ENCODE measurements at regions not wholly inside any gene's neighbourhood (a gene's known extent, or its start where the extent isn't known, plus 50 kb on each side); places are given as distances from the start of the nearest gene placed in this dataset.

DNA sequence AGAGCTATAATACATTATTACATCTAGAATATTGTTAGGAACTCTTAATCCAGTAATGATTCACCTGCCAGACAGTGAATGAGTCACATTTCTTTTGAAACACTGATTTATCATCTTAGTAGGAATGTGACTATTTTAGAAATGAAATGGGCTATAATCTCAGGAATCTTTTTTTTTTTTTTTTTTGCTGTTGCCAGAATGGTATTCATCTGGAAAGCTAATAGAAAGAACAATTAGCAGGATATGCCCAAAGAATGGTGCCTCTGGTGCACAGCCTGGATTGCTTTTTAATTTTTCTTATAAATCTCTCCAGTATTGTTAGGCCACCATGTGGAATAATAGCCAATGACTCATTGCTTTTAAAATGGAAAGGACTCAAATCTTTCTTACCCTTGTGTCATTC, 181.1 kb upstream of the SMIM31 start:
- Histone ChIP-seq H3K18ac (ENCODE audit: insufficient read length, low read depth, low read length) (no peak overlapping the region), H2BK5ac (ENCODE audit: insufficient read length, low read length) (no peak overlapping the region), H3K27me3 (ENCODE audit: insufficient read depth, low read length) (no peaks in the 10 kb centered on the region), H3K56ac (ENCODE audit: insufficient read length, low read depth, low read length) (no peak overlapping the region), H2BK12ac (ENCODE audit: insufficient read length, low read depth, low read length) (no peak overlapping the region), H4K91ac (ENCODE audit: insufficient read length, low read depth, low read length) (no peak overlapping the region), H2AK5ac (ENCODE audit: insufficient read length, low read length) (no peak overlapping the region), H3K4me2 (ENCODE audit: insufficient read depth, insufficient read length, low read length) (no peak overlapping the region), H3K4ac (ENCODE audit: low read depth, low read length) (no peak overlapping the region), H2BK120ac (ENCODE audit: low read depth, low read length, poor library complexity, severe bottlenecking) (no peak overlapping the region), H3K23ac (ENCODE audit: insufficient read length, low read depth, low read length) (no peak overlapping the region), H3T11ph (ENCODE audit: low read length) (no peak overlapping the region), H2BK20ac (ENCODE audit: low read depth, low read length, poor library complexity, severe bottlenecking) (no peak overlapping the region), H3K9me3 (ENCODE audit: control insufficient read depth, low read depth, low read length) (no peaks in the 10 kb centered on the region), H3K14ac (ENCODE audit: insufficient read depth, low read length) (no peak overlapping the region), H3K27ac (ENCODE audit: insufficient read length, low read depth, low read length) (no peak overlapping the region), H3K4me1 (ENCODE audit: insufficient read depth, low read length) (no peaks in the 10 kb centered on the region), H4K5ac (ENCODE audit: insufficient read length, low read depth, low read length) (no peak overlapping the region), H2BK15ac (ENCODE audit: low read depth, low read length) (no peak overlapping the region), H4K20me1 (ENCODE audit: control insufficient read depth, insufficient read depth, insufficient read length) (no peaks in the 10 kb centered on the region), H4K8ac (replicated peaks; ENCODE audit: insufficient read length, low read depth, low read length) (no peak overlapping the region), H3K23me2 (ENCODE audit: insufficient read length, low read depth, low read length, poor library complexity, severe bottlenecking) (no peaks in the 10 kb centered on the region), H3K9ac (ENCODE audit: extremely low read depth, insufficient read length, low read length) (no peak overlapping the region), H3K79me2 (ENCODE audit: insufficient read depth, low read length) (no peaks in the 10 kb centered on the region), H2AFZ (ENCODE audit: low read length) (no peak overlapping the region), H3K79me1 (ENCODE audit: insufficient read depth, low read depth, low read length, poor library complexity, severe bottlenecking) (no peaks in the 10 kb centered on the region)
- TF ChIP-seq CTCF (conservative IDR thresholded peaks at IDR 0.05): no peak
- peaks cover 5 to 6% of the 10 kb centered on the region in 2 experiments; a peak in 4 of 5 replicates for H3K9me3 Mint-ChIP-seq
- no peaks in the 10 kb centered on the region for H3K27me3 Mint-ChIP-seq (ENCODE audit: low read depth)
- H3K36me3 Mint-ChIP-seq (ENCODE audit: insufficient read depth in 1 of 3, low read depth in 3 of 3): peaks cover 0 to 4% (median 0%) of the 10 kb centered on the region in 3 experiments; a peak in 2 of 7 replicates
- no peak overlapping the region for H3K4me3 Mint-ChIP-seq
- no peak overlapping the region for H3K27ac Mint-ChIP-seq
- no peaks in the 10 kb centered on the region; a peak in 1 of 4 replicates for H3K4me1 Mint-ChIP-seq
- DNase-seq: no peak
